ENCODE measurements at regions not wholly inside any gene's neighbourhood (a gene's known extent, or its start where the extent isn't known, plus 50 kb on each side); places are given as distances from the start of the nearest gene placed in this dataset.

GRCh38 chr2:212903413-212903812 lies 248.0 kb downstream of the IKZF2 start:
- TF ChIP-seq SMARCE1 (IDR thresholded peaks at IDR 0.05) = no peak
- TF ChIP-seq, protein P1, sequence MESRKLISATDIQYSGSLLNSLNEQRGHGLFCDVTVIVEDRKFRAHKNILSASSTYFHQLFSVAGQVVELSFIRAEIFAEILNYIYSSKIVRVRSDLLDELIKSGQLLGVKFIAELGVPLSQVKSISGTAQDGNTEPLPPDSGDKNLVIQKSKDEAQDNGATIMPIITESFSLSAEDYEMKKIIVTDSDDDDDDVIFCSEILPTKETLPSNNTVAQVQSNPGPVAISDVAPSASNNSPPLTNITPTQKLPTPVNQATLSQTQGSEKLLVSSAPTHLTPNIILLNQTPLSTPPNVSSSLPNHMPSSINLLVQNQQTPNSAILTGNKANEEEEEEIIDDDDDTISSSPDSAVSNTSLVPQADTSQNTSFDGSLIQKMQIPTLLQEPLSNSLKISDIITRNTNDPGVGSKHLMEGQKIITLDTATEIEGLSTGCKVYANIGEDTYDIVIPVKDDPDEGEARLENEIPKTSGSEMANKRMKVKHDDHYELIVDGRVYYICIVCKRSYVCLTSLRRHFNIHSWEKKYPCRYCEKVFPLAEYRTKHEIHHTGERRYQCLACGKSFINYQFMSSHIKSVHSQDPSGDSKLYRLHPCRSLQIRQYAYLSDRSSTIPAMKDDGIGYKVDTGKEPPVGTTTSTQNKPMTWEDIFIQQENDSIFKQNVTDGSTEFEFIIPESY (CRISPR knock-in tag; IDR thresholded peaks at IDR 0.05) = no peak
- TF ChIP-seq, protein P2, sequence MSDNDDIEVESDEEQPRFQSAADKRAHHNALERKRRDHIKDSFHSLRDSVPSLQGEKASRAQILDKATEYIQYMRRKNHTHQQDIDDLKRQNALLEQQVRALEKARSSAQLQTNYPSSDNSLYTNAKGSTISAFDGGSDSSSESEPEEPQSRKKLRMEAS (CRISPR knock-in tag; IDR thresholded peaks at IDR 0.05) = no peak
- no peak for TF ChIP-seq ZNF134 (CRISPR knock-in tag; conservative IDR thresholded peaks at IDR 0.05)
- TF ChIP-seq GTF2F1 (IDR thresholded peaks at IDR 0.05; ENCODE audit: low read depth, low read length) = no peak
- TF ChIP-seq FOXJ3 (CRISPR knock-in tag; IDR thresholded peaks at IDR 0.05) = no peak
- TF ChIP-seq MAZ (CRISPR knock-in tag; conservative IDR thresholded peaks at IDR 0.05 in 1 of 2, IDR thresholded peaks at IDR 0.05 in 1 of 2) = no peak
- TF ChIP-seq ATF6 (CRISPR knock-in tag; IDR thresholded peaks at IDR 0.05) = no peak
- TF ChIP-seq KAT7 (CRISPR knock-in tag; IDR thresholded peaks at IDR 0.05; ENCODE audit: borderline replicate concordance) = no peak

All from K562 (cell line).